LNCaP clone FGC (cell line): ENCODE measurements at regions not wholly inside any gene's neighbourhood (a gene's known extent, or its start where the extent isn't known, plus 50 kb on each side); places are given as distances from the start of the nearest gene placed in this dataset.
"Not testable (repeated sequence)": the region's sequence is repeated elsewhere in the genome, so short reads cannot be mapped to it uniquely, and the experiment has no call there.

ENCODE experiments used
- DNase-seq: peaks from one replicate; pipeline ENCODE4 v3.0.0-alpha.2; 2011; ENCODE audit warnings: low read depth
- H3K4me3 ChIP-seq: 2 replicates; pipeline ENCODE4 v1.5.1; 2011; ENCODE audit warnings: mild to moderate bottlenecking, low read depth, low read length, control low read depth
- TF ChIP-seq, protein P1 (sequence below): IDR thresholded peaks from 2 replicates; pipeline ENCODE4 v1.5.1; 2012; ENCODE audit warnings: mild to moderate bottlenecking; ENCODE audit not compliant: control insufficient read depth, insufficient read depth; ENCODE audit errors: extremely low read depth

DNA sequence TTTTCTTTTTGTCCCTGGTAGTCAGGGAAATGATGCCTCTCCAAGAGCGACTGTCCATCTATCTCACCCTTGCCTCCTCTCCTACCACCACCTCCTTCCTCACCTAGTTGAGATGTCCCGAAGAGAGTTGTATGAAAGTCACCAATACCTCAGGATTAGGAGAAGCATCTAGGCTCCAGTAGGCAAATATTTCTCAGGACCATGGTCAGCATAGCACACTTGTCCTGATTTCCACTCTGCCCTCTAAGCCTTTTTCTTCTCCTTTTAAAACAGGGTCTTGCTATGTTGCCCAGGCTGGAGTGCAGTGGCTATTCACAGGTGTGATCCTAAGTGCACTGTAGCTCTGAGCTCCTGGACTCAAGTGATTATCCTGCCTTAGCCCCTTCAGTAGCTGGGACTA lies 268.4 kb upstream of the PELI2 start:
- DNase-seq, result no peak
- TF ChIP-seq, protein P1, sequence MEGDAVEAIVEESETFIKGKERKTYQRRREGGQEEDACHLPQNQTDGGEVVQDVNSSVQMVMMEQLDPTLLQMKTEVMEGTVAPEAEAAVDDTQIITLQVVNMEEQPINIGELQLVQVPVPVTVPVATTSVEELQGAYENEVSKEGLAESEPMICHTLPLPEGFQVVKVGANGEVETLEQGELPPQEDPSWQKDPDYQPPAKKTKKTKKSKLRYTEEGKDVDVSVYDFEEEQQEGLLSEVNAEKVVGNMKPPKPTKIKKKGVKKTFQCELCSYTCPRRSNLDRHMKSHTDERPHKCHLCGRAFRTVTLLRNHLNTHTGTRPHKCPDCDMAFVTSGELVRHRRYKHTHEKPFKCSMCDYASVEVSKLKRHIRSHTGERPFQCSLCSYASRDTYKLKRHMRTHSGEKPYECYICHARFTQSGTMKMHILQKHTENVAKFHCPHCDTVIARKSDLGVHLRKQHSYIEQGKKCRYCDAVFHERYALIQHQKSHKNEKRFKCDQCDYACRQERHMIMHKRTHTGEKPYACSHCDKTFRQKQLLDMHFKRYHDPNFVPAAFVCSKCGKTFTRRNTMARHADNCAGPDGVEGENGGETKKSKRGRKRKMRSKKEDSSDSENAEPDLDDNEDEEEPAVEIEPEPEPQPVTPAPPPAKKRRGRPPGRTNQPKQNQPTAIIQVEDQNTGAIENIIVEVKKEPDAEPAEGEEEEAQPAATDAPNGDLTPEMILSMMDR, result no peak

GRCh38 chr14:55850825-55851241 lies 267.4 kb upstream of the PELI2 start:
- no peak overlapping the region for H3K4me3 ChIP-seq
- no peak for DNase-seq
- TF ChIP-seq, protein P1, result no peak

More for the DNA sequence above, 268.4 kb upstream of the PELI2 start:
- no peak overlapping the region for H3K4me3 ChIP-seq

DNA sequence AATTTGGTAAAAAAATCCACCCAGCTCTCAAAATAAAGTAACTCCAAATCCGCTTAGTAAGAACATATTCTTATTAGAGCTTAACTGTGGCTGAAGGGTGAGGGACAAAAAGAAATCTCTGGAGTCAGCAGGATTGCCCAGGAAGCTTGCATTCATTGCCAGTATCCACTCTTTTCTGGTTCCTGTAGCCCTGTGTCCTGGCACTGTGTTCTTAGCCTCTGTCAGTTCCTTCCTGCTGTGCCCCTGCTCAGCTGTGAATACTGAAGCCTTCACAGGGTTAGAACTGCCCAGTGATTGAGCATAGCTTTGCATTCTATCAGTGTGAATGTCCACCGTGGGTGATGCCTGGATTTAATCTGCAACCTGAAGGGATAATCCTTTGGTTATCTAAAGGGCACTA lies 266.9 kb upstream of the PELI2 start:
- no peak overlapping the region for H3K4me3 ChIP-seq
- DNase-seq, result no peak
- TF ChIP-seq, protein P1, result no peak

DNA sequence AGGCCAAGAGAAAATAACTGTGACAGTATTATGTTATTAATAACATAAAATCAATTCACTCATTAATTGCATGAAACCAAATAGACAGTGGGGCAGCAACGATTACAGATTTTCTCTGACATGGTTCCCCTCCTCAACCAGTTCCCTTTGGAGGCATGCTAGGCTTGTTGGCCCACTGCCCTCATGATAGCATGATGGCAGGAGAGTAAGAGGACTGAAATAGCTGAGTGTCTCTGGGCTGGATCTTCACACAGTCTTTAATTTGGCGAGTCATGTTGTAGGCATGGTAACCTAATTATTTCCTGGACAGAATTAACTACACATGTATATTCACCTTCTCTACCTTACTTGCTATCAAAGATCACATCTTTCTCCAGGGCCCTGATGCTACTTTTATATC lies 266.2 kb upstream of the PELI2 start:
- H3K4me3 ChIP-seq, result no peak overlapping the region
- TF ChIP-seq, protein P1, result no peak
- DNase-seq, result no peak

DNA sequence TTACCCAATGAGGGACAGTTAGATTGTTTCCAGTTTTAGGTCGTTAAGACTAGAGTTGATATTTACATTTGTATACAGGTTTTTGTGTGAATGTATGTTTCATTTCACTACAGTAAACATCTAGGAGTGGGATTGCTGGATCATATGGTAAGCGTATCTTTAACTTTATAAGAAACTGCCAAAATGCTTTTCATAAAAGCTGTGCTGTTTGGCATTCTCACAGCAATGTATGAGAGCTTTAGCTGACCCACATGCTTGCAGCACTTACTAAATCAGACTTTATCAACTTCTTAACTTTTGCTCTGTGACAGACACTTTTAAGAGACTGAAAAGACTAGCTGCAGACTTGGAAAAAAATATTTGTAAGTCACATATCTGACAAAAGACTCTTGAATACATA lies 262.5 kb upstream of the PELI2 start:
- H3K4me3 ChIP-seq, result no peak overlapping the region
- TF ChIP-seq, protein P1, result no peak
- DNase-seq, result no peak

- TF ChIP-seq, protein P1, result no peak
- H3K4me3 ChIP-seq, result no peak overlapping the region
- DNase-seq, result no peak
These were observed 259.6 kb upstream of the PELI2 start for GRCh38 chr14:55858604-55859003.

DNA sequence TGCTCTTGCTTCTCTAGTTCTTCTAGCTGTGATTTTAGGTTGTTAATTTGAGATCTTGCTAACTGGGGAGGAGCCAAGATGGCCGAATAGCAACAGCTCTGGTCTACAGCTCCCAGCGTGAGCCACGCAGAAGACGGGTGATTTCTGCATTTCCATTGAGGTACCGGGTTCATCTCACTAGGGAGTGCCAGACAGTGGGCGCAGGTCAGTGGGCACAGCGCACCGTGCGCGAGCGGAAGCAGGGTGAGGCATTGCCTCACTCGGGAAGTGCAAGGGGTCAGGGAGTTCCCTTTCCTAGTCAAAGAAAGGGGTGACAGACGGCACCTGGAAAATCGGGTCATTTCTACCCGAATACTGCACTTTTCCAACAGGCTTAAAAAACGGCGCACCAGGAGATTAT lies 256.6 kb upstream of the PELI2 start:
- not testable (repeated sequence) for H3K4me3 ChIP-seq, DNase-seq
